Keratinocyte (primary cell): ENCODE measurements at regions not wholly inside any gene's neighbourhood (a gene's known extent, or its start where the extent isn't known, plus 50 kb on each side); places are given as distances from the start of the nearest gene placed in this dataset.

Source experiments
- DNase-seq: peaks from one replicate; pipeline ENCODE4 v3.0.0-alpha.2; 2011; ENCODE audit warnings: low read depth, missing footprints, low spot score
- FAIRE-seq: peaks from 2 replicates; lab custom pipeline; 2011; peaks lifted over from hg19 to GRCh38; lab: Jason Lieb, UNC
- H2AFZ ChIP-seq: 2 replicates; pipeline ENCODE4 v1.6.0; 2012; ENCODE audit warnings: low read length, control low read depth, inconsistent platforms; ENCODE audit not compliant: control insufficient read depth
- H3K27ac ChIP-seq: 2 replicates; pipeline ENCODE4 v1.5.1; 2011; ENCODE audit warnings: low read length; ENCODE audit not compliant: control insufficient read depth, insufficient read depth
- H3K27me3 ChIP-seq: 3 replicates; pipeline ENCODE4 v1.6.0; 2011; ENCODE audit warnings: low read length; ENCODE audit not compliant: control insufficient read depth, insufficient read depth; ENCODE audit errors: extremely low read depth
- H3K36me3 ChIP-seq, 2 experiments: 2 replicates in 1 of 2; 3 replicates in 1 of 2; pipeline ENCODE4 v1.5.1; 2011; ENCODE audit warnings: low read length in 2 of 2, mild to moderate bottlenecking in 1 of 2; ENCODE audit not compliant: control insufficient read depth in 2 of 2, insufficient read depth in 2 of 2; ENCODE audit errors: extremely low read depth in 1 of 2
- H3K4me1 ChIP-seq: 3 replicates; pipeline ENCODE4 v1.5.1; 2011; ENCODE audit warnings: low read length; ENCODE audit not compliant: control insufficient read depth, insufficient read depth; ENCODE audit errors: extremely low read depth
- H3K4me2 ChIP-seq: 3 replicates; pipeline ENCODE4 v1.6.0; 2011; ENCODE audit warnings: low read depth, low read length; ENCODE audit not compliant: control insufficient read depth, insufficient read depth; ENCODE audit errors: extremely low read depth
- H3K4me3 ChIP-seq, 3 experiments: fragments of 200-600 bp in 1 of 3; sonication (generic) in 1 of 3; 2 replicates in 2 of 3; 3 replicates in 1 of 3; pipeline ENCODE4 v1.5.1; 2011 to 2016; ENCODE audit warnings: low read length in 3 of 3, mild to moderate bottlenecking in 3 of 3, control low read depth in 2 of 3, inconsistent platforms in 1 of 3, low read depth in 1 of 3, mixed read lengths in 1 of 3, mixed run types in 1 of 3, moderate library complexity in 1 of 3; ENCODE audit not compliant: control insufficient read depth in 2 of 3, insufficient read depth in 2 of 3; ENCODE audit errors: extremely low read depth in 1 of 3
- H3K79me2 ChIP-seq: 2 replicates; pipeline ENCODE4 v1.6.0; 2012; ENCODE audit warnings: low read length; ENCODE audit not compliant: control insufficient read depth, insufficient read depth
- H3K9ac ChIP-seq: 3 replicates; pipeline ENCODE4 v1.6.0; 2011; ENCODE audit warnings: low read length; ENCODE audit not compliant: control insufficient read depth, insufficient read depth; ENCODE audit errors: extremely low read depth
- H3K9me1 ChIP-seq: 3 replicates; pipeline ENCODE4 v1.6.0; 2011; ENCODE audit warnings: low read length; ENCODE audit not compliant: control insufficient read depth, insufficient read depth; ENCODE audit errors: extremely low read depth
- H3K9me3 ChIP-seq: 2 replicates; pipeline ENCODE4 v1.5.1; 2012; ENCODE audit warnings: low read depth, low read length; ENCODE audit not compliant: control insufficient read depth
- H4K20me1 ChIP-seq: 3 replicates; pipeline ENCODE4 v1.6.0; 2011; ENCODE audit warnings: low read length; ENCODE audit not compliant: control insufficient read depth, insufficient read depth; ENCODE audit errors: extremely low read depth
- CTCF ChIP-seq, 3 experiments: IDR thresholded peaks in 1 of 3; conservative IDR thresholded peaks in 1 of 3; optimal IDR thresholded peaks in 1 of 3; 2 replicates in 2 of 3; 3 replicates in 1 of 3; pipeline versions ENCODE3 to v1.5.1; 2011; ENCODE audit warnings: low read length in 3 of 3, mild to moderate bottlenecking in 3 of 3, moderate library complexity in 2 of 3, control low read depth in 1 of 3, inconsistent platforms in 1 of 3; ENCODE audit not compliant: insufficient read depth in 2 of 3; ENCODE audit errors: extremely low read depth in 1 of 3
- EZH2 ChIP-seq: IDR thresholded peaks from one replicate; pipeline ENCODE4 v1.6.1; 2012; ENCODE audit warnings: inconsistent platforms, mild to moderate bottlenecking, low read length, moderate library complexity
- dilution Hi-C: fragments of 300-500 bp; cut with MboI; formaldehyde crosslinking; loops from one replicate; pipeline ENCODE4 v1.7.0; 2020; ENCODE audit warnings: low sequenced_read_pairs; ENCODE audit not compliant: extremely low pct_ligation_motif_present

- Histone ChIP-seq H3K4me1 (peaks cover 19% of the 10 kb centered on the region), H3K4me2 (no peak overlapping the region), H3K4me3 (no peak overlapping the region), H3K27ac (no peak overlapping the region), H3K9me1 (no peaks in the 10 kb centered on the region), H3K36me3 (peaks cover 0 to 1% of the 10 kb centered on the region in 2 experiments), H2AFZ (peak overlapping the region; percentile 18), H3K9me3 (no peaks in the 10 kb centered on the region), H3K9ac (no peak overlapping the region), H3K79me2 (no peaks in the 10 kb centered on the region), H3K27me3 (no peaks in the 10 kb centered on the region), H4K20me1 (no peaks in the 10 kb centered on the region)
- no peak for TF ChIP-seq CTCF (optimal IDR thresholded peaks at IDR 0.05 in 1 of 3, IDR thresholded peaks at IDR 0.05 in 1 of 3, conservative IDR thresholded peaks at IDR 0.05 in 1 of 3; ENCODE audit: extremely low read depth in 1 of 3, insufficient read depth in 2 of 3, low read length in 3 of 3)
- no peak for TF ChIP-seq EZH2
- FAIRE-seq = peak; percentile 52
- dilution Hi-C loops = no loop called here
- no peak for DNase-seq
Measured at GRCh38 chr15:39251413-39252133, 329.3 kb upstream of the THBS1 start.

- H3K9me1 ChIP-seq = no peaks in the 10 kb centered on the region
- H3K36me3 ChIP-seq = peaks cover 0 to 1% of the 10 kb centered on the region in 2 experiments
- H3K4me1 ChIP-seq = peaks cover 18% of the 10 kb centered on the region
- H3K4me2 ChIP-seq = no peak overlapping the region
- H3K27me3 ChIP-seq = no peaks in the 10 kb centered on the region
- dilution Hi-C loops = no loop called here
- no peaks in the 10 kb centered on the region for H4K20me1 ChIP-seq
- H3K4me3 ChIP-seq = no peak overlapping the region
- no peak overlapping the region for H3K27ac ChIP-seq
- H2AFZ ChIP-seq = no peak overlapping the region
- DNase-seq (no peak), FAIRE-seq (peak; percentile 34)
- no peaks in the 10 kb centered on the region for H3K79me2 ChIP-seq
- H3K9ac ChIP-seq = no peak overlapping the region
- no peaks in the 10 kb centered on the region for H3K9me3 ChIP-seq
- no peak for TF ChIP-seq EZH2
- no peak for TF ChIP-seq CTCF (optimal IDR thresholded peaks at IDR 0.05 in 1 of 3, IDR thresholded peaks at IDR 0.05 in 1 of 3, conservative IDR thresholded peaks at IDR 0.05 in 1 of 3; ENCODE audit: extremely low read depth in 1 of 3, insufficient read depth in 2 of 3, low read length in 3 of 3)
Measured at GRCh38 chr15:39252134-39252470, 328.8 kb upstream of the THBS1 start.
